Neural crest cell (in vitro differentiated cells): ENCODE measurements at regions not wholly inside any gene's neighbourhood (a gene's known extent, or its start where the extent isn't known, plus 50 kb on each side); places are given as distances from the start of the nearest gene placed in this dataset.

Experiments used
- DNase-seq: peaks from one replicate; pipeline ENCODE4 v3.0.0; 2021; ENCODE audit warnings: low read depth, mixed read lengths, low spot score
- H3K27ac Mint-ChIP-seq: one replicate; pipeline ENCODE4 v1.8.0; 2021; ENCODE audit warnings: mild to moderate bottlenecking, mixed read lengths; ENCODE audit not compliant: unreplicated experiment
- H3K27me3 Mint-ChIP-seq: 2 replicates; pipeline ENCODE4 v1.8.0; 2021; ENCODE audit warnings: low read depth, mild to moderate bottlenecking, mixed read lengths
- H3K36me3 Mint-ChIP-seq: 2 replicates; pipeline ENCODE4 v1.8.0; 2021; ENCODE audit warnings: low read depth, mild to moderate bottlenecking, mixed read lengths
- H3K4me1 Mint-ChIP-seq: 2 replicates; pipeline ENCODE4 v1.8.0; 2021; ENCODE audit warnings: mixed read lengths
- H3K4me3 Mint-ChIP-seq: one replicate; pipeline ENCODE4 v1.8.0; 2021; ENCODE audit warnings: mild to moderate bottlenecking, mixed read lengths
- H3K9me3 Mint-ChIP-seq: 2 replicates; pipeline ENCODE4 v1.8.0; 2021; ENCODE audit warnings: mixed read lengths
- CTCF ChIP-seq: fragments of 200-600 bp; sonication (generic); conservative IDR thresholded peaks from 2 replicates; pipeline ENCODE4 v1.5.0; 2021; ENCODE audit warnings: antibody characterized with exemption, mild to moderate bottlenecking

- Mint-ChIP-seq H3K4me1 (peaks cover 14% of the 10 kb centered on the region), H3K27ac (no peak overlapping the region), H3K4me3 (no peak overlapping the region), H3K36me3 (no peaks in the 10 kb centered on the region), H3K9me3 (peaks cover 3% of the 10 kb centered on the region), H3K27me3 (peaks cover 8% of the 10 kb centered on the region)
- TF ChIP-seq CTCF, result no peak
- DNase-seq, result no peak
Measured at GRCh38 chr6:44652547-44652946, 265.0 kb downstream of the CDC5L start.

- H3K4me1 Mint-ChIP-seq, result peaks cover 14% of the 10 kb centered on the region
- H3K36me3 Mint-ChIP-seq, result no peaks in the 10 kb centered on the region
- H3K27ac Mint-ChIP-seq, result no peak overlapping the region
- H3K4me3 Mint-ChIP-seq, result no peak overlapping the region
- H3K9me3 Mint-ChIP-seq, result peaks cover 3% of the 10 kb centered on the region
- peaks cover 8% of the 10 kb centered on the region for H3K27me3 Mint-ChIP-seq
- no peak for TF ChIP-seq CTCF
- no peak for DNase-seq
Measured at GRCh38 chr6:44653091-44653490, 265.6 kb downstream of the CDC5L start.

- Mint-ChIP-seq H3K4me1 (peaks cover 14% of the 10 kb centered on the region), H3K27ac (no peak overlapping the region), H3K36me3 (no peaks in the 10 kb centered on the region), H3K4me3 (no peak overlapping the region), H3K27me3 (peaks cover 8% of the 10 kb centered on the region), H3K9me3 (peaks cover 3% of the 10 kb centered on the region)
- DNase-seq, result no peak
- no peak for TF ChIP-seq CTCF
Measured at GRCh38 chr6:44653761-44654218, 266.3 kb downstream of the CDC5L start.

GRCh38 chr6:44655412-44656342 is 268.2 kb downstream of the CDC5L start:
- Mint-ChIP-seq H3K27ac (peak overlapping the region; percentile 38), H3K9me3 (peaks cover 3% of the 10 kb centered on the region), H3K36me3 (no peaks in the 10 kb centered on the region), H3K4me1 (peaks cover 14% of the 10 kb centered on the region), H3K4me3 (peak overlapping the region; percentile 42), H3K27me3 (peaks cover 8% of the 10 kb centered on the region)
- DNase-seq, result peak; percentile 93
- peak; percentile 98 for TF ChIP-seq CTCF

- H3K27me3 Mint-ChIP-seq, result peaks cover 8% of the 10 kb centered on the region
- no peak overlapping the region for H3K4me3 Mint-ChIP-seq
- H3K36me3 Mint-ChIP-seq, result no peaks in the 10 kb centered on the region
Measured at GRCh38 chr6:44656691-44657090, 269.2 kb downstream of the CDC5L start.

More at GRCh38 chr6:44656691-44657090, 269.2 kb downstream of the CDC5L start:
- no peak for TF ChIP-seq CTCF
- DNase-seq, result no peak
- H3K27ac Mint-ChIP-seq, result no peak overlapping the region
- peaks cover 17% of the 10 kb centered on the region for H3K4me1 Mint-ChIP-seq
- H3K9me3 Mint-ChIP-seq, result peaks cover 3% of the 10 kb centered on the region
